Large intestine (tissue), 3 donors: ENCODE measurements at regions not wholly inside any gene's neighbourhood (a gene's known extent, or its start where the extent isn't known, plus 50 kb on each side); places are given as distances from the start of the nearest gene placed in this dataset.

Experiments used
- DNase-seq, 2 donors: peaks; one replicate each; pipeline versions ENCODE4 v3.0.0 to v3.0.0-alpha.2; 2013
- H3K27ac ChIP-seq: one replicate; pipeline ENCODE4 v1.5.1; 2013; ENCODE audit warnings: low read length
- H3K27me3 ChIP-seq: 2 replicates; pipeline ENCODE4 v1.6.1; 2013; ENCODE audit warnings: low read length; ENCODE audit not compliant: control insufficient read depth, insufficient read depth
- H3K36me3 ChIP-seq: 2 replicates; pipeline ENCODE4 v1.6.1; 2013; ENCODE audit warnings: low read length; ENCODE audit not compliant: control insufficient read depth, insufficient read depth
- H3K4me1 ChIP-seq: one replicate; pipeline ENCODE4 v1.6.1; 2013; ENCODE audit warnings: low read length; ENCODE audit not compliant: control insufficient read depth, insufficient read depth
- H3K4me3 ChIP-seq: one replicate; pipeline ENCODE4 v1.5.1; 2013; ENCODE audit warnings: low read length
- H3K9me3 ChIP-seq: one replicate; pipeline ENCODE4 v1.6.1; 2013; ENCODE audit warnings: mild to moderate bottlenecking, low read depth, low read length, moderate library complexity; ENCODE audit not compliant: control insufficient read depth
- WGBS: methylation state at CpG from one replicate; pipeline ENCODE4 v1.1.5; 2013; ENCODE audit warnings: low lambda C conversion rate; ENCODE audit not compliant: insufficient coverage; 5-methylcytosine and 5-hydroxymethylcytosine counted together

- Histone ChIP-seq H3K27me3 (no peaks in the 10 kb centered on the region), H3K4me3 (no peak overlapping the region), H3K9me3 (no peaks in the 10 kb centered on the region), H3K4me1 (no peaks in the 10 kb centered on the region), H3K36me3 (no peaks in the 10 kb centered on the region), H3K27ac (no peak overlapping the region)
- no peak for DNase-seq
- WGBS = 83% methylated on average over 1 of the region's 1 CpG
Measured at GRCh38 chr2:34110392-34110791, 511.3 kb upstream of the FAM98A start.

- Histone ChIP-seq H3K36me3 (no peaks in the 10 kb centered on the region), H3K27ac (no peak overlapping the region), H3K4me3 (no peak overlapping the region), H3K4me1 (no peaks in the 10 kb centered on the region), H3K9me3 (no peaks in the 10 kb centered on the region), H3K27me3 (no peaks in the 10 kb centered on the region)
- no peak for DNase-seq
- WGBS = no CpG with 5 or more reads among the region's 1 CpG
Measured at GRCh38 chr2:34107811-34108210, 508.7 kb upstream of the FAM98A start.

- no peak overlapping the region for H3K4me3 ChIP-seq
- 83% methylated on average over 2 of the region's 5 CpGs for WGBS
- no peak for DNase-seq
- no peak overlapping the region for H3K27ac ChIP-seq
- no peaks in the 10 kb centered on the region for H3K27me3 ChIP-seq
- no peaks in the 10 kb centered on the region for H3K36me3 ChIP-seq
- no peaks in the 10 kb centered on the region for H3K9me3 ChIP-seq
- H3K4me1 ChIP-seq = no peaks in the 10 kb centered on the region
Measured at GRCh38 chr2:34105006-34105767, 506.1 kb upstream of the FAM98A start.

GRCh38 chr2:34104601-34105000 lies 505.5 kb upstream of the FAM98A start:
- H3K36me3 ChIP-seq = no peaks in the 10 kb centered on the region
- no peak for DNase-seq

GRCh38 chr2:34103437-34103836 lies 504.3 kb upstream of the FAM98A start:
- H3K4me3 ChIP-seq = no peak overlapping the region
- no peaks in the 10 kb centered on the region for H3K4me1 ChIP-seq
- WGBS = no CpG with 5 or more reads among the region's 2 CpGs
- H3K9me3 ChIP-seq = no peaks in the 10 kb centered on the region
- no peaks in the 10 kb centered on the region for H3K27me3 ChIP-seq
- DNase-seq = no peak
- no peaks in the 10 kb centered on the region for H3K36me3 ChIP-seq
- no peak overlapping the region for H3K27ac ChIP-seq

More at GRCh38 chr2:34104601-34105000, 505.5 kb upstream of the FAM98A start:
- no peaks in the 10 kb centered on the region for H3K27me3 ChIP-seq
- H3K9me3 ChIP-seq = no peaks in the 10 kb centered on the region
- WGBS = no CpG with 5 or more reads among the region's 1 CpG
- H3K4me1 ChIP-seq = no peaks in the 10 kb centered on the region
- H3K4me3 ChIP-seq = no peak overlapping the region
- H3K27ac ChIP-seq = no peak overlapping the region

- DNase-seq = no peak
- H3K4me3 ChIP-seq = no peak overlapping the region
- H3K36me3 ChIP-seq = no peaks in the 10 kb centered on the region
- whole genome bisulfite sequencing = 100% methylated on average over 1 of the region's 2 CpGs
- H3K9me3 ChIP-seq = no peaks in the 10 kb centered on the region
- no peaks in the 10 kb centered on the region for H3K27me3 ChIP-seq
- H3K27ac ChIP-seq = no peak overlapping the region
- no peaks in the 10 kb centered on the region for H3K4me1 ChIP-seq
Measured at GRCh38 chr2:34102339-34102738, 503.2 kb upstream of the FAM98A start.

- H3K4me1 ChIP-seq = no peaks in the 10 kb centered on the region
- no CpG with 5 or more reads among the region's 2 CpGs for WGBS
- H3K27ac ChIP-seq = no peak overlapping the region
- no peak for DNase-seq
- no peak overlapping the region for H3K4me3 ChIP-seq
- no peaks in the 10 kb centered on the region for H3K36me3 ChIP-seq
- no peaks in the 10 kb centered on the region for H3K9me3 ChIP-seq
- H3K27me3 ChIP-seq = no peaks in the 10 kb centered on the region
Measured at GRCh38 chr2:34099377-34099776, 500.3 kb upstream of the FAM98A start.

- WGBS = no CpG with 5 or more reads among the region's 2 CpGs
- Histone ChIP-seq H3K36me3 (no peaks in the 10 kb centered on the region), H3K9me3 (no peaks in the 10 kb centered on the region)
Measured at GRCh38 chr2:34098256-34098655, 499.2 kb upstream of the FAM98A start.

GRCh38 chr2:34096562-34097171 lies 497.6 kb upstream of the FAM98A start:
- Histone ChIP-seq H3K4me1 (no peaks in the 10 kb centered on the region), H3K27ac (no peak overlapping the region), H3K4me3 (no peak overlapping the region), H3K27me3 (no peaks in the 10 kb centered on the region), H3K9me3 (no peaks in the 10 kb centered on the region), H3K36me3 (no peaks in the 10 kb centered on the region)
- peak; percentile 54 to 58 for DNase-seq
- no CpG with 5 or more reads among the region's 3 CpGs for WGBS

More at GRCh38 chr2:34098256-34098655, 499.2 kb upstream of the FAM98A start:
- no peak overlapping the region for H3K27ac ChIP-seq
- no peaks in the 10 kb centered on the region for H3K27me3 ChIP-seq
- DNase-seq = no peak
- no peaks in the 10 kb centered on the region for H3K4me1 ChIP-seq
- no peak overlapping the region for H3K4me3 ChIP-seq

- Histone ChIP-seq H3K4me1 (no peaks in the 10 kb centered on the region), H3K4me3 (no peak overlapping the region), H3K27ac (no peak overlapping the region), H3K36me3 (no peaks in the 10 kb centered on the region), H3K27me3 (no peaks in the 10 kb centered on the region), H3K9me3 (no peaks in the 10 kb centered on the region)
- no peak for DNase-seq
- WGBS = no CpG with 5 or more reads among the region's 3 CpGs
Measured at GRCh38 chr2:34093790-34094189, 494.7 kb upstream of the FAM98A start.

GRCh38 chr2:34070196-34070595 lies 471.1 kb upstream of the FAM98A start:
- no peaks in the 10 kb centered on the region for H3K36me3 ChIP-seq
- no CpG with 5 or more reads among the region's 2 CpGs for WGBS
- H3K27me3 ChIP-seq = no peaks in the 10 kb centered on the region
- no peak overlapping the region for H3K4me3 ChIP-seq
- no peak for DNase-seq
- no peak overlapping the region for H3K27ac ChIP-seq
- no peaks in the 10 kb centered on the region for H3K4me1 ChIP-seq
- no peaks in the 10 kb centered on the region for H3K9me3 ChIP-seq
